NCI-H1694 (cell line): ENCODE measurements at regions not wholly inside any gene's neighbourhood (a gene's known extent, or its start where the extent isn't known, plus 50 kb on each side); places are given as distances from the start of the nearest gene placed in this dataset.

Experiments
- DNase-seq: peaks from one replicate; lab custom pipeline; 2025; lab: John Stamatoyannopoulos, UW

- DNase-seq = no peak
Measured at GRCh38 chr18:34595690-34596089, 114.4 kb upstream of the DTNA start.

GRCh38 chr18:34598120-34598635 lies 111.9 kb upstream of the DTNA start:
- DNase-seq = no peak

GRCh38 chr18:34600158-34600557 lies 109.9 kb upstream of the DTNA start:
- DNase-seq = no peak

DNA sequence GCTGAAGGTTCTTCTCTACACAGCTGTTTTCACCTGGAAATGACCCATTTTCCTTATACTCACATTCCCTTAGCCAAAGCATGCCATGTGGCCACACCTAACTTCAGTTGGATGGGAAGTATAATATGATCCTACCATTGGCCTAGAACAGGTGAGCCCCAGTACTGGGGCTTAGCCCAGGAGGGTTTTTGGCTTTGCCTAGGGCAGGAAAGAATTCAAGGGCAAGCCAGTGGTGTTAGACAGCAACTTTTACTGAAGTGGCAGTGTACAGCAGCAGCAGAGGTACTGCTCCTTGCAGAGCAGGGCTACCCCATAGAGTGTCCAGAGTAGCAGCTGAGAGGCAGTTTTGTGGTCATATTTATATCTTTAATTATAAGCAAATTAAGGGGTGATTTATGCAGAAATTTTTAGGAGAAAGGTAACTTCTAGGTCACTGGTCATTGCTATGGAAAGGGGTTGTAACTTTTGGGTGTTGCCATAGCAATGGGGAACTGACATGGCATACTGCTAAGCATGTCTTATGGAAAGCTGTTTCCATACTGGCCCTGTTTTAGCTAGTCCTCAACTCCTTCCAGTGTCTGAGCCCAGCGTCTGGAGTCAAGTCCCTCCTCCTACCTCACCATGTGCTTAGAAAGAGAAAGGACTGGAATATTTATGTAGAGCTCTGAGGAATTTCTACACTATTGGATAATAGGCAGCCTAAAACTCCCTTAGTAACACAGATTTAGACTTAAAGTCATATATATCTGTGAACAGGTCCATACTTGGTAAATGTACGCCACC lies 109.0 kb upstream of the DTNA start:
- no peak for DNase-seq

DNA sequence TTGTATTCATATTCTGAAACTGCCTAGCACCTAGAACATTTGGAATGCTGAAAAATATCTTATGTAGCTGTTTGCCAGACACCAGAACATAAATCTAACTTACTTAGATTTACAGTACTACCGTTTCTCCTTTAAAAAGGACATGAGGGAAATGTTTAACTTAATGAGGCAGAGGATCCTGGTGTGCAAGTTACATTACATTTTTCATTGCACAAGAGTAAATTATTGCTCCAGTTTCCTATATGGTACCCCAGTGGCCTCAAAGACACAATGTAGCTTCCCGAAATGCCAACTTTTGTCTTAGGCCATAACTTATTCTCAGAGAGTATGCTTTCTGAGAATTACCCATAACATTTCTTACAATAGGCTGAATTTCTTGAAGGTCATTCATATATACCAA lies 105.5 kb upstream of the DTNA start:
- DNase-seq = no peak

DNA sequence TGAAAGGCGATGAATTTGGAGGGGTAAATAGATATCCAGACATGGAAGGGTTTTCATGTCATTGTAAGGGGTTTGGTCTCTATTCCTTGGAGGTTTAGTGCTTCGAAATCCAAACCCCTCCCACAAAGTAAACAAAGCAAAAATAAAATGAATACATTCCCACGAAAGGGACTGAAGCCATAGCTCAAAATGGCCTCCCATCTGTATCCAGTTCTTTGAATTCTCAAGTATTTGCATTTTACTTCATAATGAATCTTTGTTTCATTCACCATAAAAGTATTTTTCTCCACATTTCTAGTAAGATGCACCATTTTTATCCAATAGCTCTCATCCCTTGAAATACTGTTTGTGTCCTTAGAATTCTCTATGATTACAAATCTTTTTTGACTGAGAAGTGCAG lies 103.2 kb upstream of the DTNA start:
- no peak for DNase-seq

- DNase-seq = no peak
Measured at GRCh38 chr18:34608064-34608463, 102.0 kb upstream of the DTNA start.

- DNase-seq = no peak
Measured at GRCh38 chr18:34609986-34610648, 100.0 kb upstream of the DTNA start.

DNA sequence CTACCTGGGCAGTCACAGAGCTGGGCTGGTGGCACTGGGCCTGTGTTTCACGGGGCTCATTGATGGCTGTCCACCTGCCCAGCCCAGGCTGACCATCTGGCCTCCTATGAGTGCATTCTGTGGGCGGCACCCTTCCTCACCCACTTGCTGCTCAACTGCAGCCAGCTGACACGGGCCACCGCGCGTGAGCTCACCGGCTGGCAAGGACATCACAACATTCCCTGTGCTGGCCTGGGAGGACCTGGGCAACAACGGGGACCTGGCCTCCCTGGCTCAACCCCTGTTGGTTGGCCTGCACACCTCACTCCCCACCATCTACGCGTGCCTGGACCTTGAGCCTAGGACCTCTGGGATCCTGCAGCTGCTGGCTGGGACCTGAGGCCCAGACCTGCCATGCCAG lies 98.2 kb upstream of the DTNA start:
- DNase-seq = no peak

DNA sequence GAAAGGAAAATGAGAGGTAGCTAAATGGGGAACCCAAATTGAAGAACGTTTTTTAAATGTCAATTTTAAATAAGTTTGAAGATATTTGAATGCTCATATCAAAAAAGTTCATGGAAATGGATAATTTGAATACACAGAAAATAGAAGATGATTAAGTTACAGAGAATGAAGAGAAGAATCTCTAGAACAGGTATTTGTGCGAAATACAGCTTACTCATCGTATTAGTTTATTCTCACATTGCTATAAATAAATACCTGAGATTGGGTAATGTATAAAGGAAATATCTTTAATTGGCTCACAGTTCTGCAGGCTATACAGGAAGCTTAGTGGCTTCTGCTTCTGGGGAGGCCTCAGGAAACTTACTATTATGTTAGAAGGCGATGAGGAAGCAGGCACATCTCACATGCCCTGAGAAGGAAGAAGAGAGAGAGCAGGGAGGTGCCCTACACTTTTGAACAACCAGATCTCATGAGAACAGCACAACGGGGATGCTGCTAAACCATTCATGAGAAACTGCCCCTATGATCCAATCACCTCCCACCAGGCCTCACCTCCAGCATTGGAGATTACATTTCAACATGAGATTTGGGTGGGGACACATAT lies 89.7 kb upstream of the DTNA start:
- no peak for DNase-seq

GRCh38 chr18:34623557-34623956 lies 86.5 kb upstream of the DTNA start:
- DNase-seq = no peak

- no peak for DNase-seq
Measured at GRCh38 chr18:34624551-34624950, 85.5 kb upstream of the DTNA start.

- DNase-seq = no peak
Measured at GRCh38 chr18:34626404-34627136, 83.5 kb upstream of the DTNA start.

DNA sequence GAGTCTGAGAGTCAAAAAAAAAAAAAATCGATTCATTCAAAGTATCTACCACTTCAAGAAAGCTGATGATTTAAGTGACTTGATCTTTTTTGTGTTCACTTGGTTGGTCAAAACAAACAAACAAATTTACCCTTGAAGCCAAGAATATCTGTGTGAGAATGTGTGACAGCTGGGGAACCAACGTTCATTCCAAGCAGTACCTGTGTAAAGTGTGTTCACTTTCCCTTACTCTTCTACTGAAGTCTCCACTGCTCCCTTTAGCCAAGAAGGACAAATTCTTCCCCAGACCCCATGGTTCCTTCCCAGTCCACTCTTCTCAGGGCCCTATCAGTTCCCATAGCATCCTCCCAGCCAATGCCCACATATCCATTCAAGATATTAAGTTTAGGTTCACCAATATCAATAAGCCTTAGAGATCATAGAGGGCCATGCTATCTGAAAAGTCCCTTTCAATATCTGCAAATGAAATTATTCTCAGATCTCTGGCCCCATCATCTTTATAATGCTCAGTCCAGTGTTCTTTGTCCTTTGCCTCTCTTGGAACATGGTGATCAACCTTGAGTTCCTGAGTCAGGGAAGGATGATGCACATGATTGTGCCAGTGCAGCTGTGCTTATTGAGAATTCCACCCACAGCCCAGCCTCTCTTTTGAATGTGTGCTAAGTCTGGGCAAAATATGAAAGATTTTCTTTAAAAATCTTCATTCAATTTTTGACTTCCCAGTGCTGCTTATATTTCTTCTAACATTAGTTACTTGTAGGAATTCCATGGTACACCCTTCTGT lies 82.8 kb upstream of the DTNA start:
- no peak for DNase-seq

GRCh38 chr18:34631093-34631966 lies 78.8 kb upstream of the DTNA start:
- no peak for DNase-seq

DNA sequence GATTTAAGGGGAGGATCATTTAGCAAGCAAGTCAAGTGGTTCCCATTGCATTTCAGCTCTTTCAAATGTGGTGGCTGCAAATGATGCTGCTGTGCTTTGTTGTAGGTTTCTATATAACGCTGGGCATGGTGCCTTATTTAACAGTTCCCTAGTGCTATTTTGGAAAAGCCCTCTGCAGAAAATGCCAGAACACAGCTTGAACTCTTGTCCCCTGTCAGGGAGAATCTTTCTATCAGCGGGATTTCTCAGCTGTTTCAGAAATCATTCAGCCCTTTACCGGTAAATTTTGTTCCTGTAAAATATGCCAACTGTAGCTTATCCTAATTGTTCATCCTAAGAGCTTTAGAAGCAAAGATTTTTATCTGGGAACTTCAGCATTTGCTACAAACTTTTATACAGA lies 77.8 kb upstream of the DTNA start:
- no peak for DNase-seq

DNA sequence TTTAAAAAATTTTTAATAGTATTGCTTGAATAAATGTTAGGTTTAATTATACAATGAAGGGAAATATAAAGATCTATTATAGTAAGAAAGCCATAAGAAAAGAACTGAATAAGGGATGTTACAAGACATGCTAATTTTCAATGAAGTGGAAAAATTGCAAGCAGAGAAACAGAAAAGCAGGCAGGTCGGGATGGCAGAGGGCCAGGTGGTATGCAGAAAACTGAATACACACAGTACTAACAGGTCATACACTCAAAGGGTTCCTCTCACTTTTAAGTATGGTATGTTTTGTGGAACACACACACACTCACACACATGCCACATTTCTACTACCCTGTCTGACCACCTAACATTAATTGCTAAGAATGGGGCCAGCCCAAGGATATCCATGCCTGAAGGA lies 76.7 kb upstream of the DTNA start:
- no peak for DNase-seq

- DNase-seq = no peak
Measured at GRCh38 chr18:34637094-34637801, 72.8 kb upstream of the DTNA start.

DNA sequence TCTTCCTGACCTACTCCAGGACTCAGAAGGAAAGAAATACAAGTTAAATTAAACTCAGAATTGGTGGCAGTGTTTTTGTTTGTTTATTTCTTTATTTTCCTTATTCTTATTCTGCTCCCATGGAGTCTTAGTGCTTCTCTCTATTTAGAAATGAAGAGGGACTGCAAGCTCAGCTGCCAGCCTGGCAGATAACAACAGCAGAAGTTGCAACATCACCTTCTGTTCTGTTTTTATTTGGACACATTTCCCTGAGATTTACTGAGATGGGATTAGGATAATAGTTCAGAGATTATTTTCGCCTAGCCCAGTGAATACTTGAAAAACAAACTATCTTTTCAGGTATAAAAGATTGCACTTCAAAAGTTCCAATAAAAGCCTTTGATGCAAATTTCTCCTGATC lies 70.4 kb upstream of the DTNA start:
- no peak for DNase-seq

GRCh38 chr18:34640276-34640675 lies 69.8 kb upstream of the DTNA start:
- DNase-seq = no peak
